ENCODE measurements at regions not wholly inside any gene's neighbourhood (a gene's known extent, or its start where the extent isn't known, plus 50 kb on each side); places are given as distances from the start of the nearest gene placed in this dataset.

DNA sequence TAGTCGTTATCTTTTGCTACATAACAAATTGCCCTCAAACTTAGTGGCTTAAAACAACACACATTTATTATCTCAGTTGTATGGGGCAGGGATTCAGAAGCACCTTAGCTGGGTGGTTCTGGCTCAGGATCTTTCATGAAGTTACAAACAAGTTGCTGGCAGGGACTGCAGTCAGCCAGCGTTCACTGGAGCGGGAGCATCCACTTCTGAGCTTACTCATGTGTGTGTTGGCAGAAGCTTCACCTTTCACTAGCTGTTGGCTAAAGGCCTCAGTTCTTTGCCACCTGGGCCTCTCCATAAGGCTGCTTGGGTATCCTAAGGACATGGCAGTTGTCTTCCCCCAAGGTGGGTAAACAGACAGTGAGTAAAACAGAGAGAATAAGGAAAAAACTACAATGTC is 365.7 kb downstream of the RPS29 start:
- DNase-seq: no peak

DNA sequence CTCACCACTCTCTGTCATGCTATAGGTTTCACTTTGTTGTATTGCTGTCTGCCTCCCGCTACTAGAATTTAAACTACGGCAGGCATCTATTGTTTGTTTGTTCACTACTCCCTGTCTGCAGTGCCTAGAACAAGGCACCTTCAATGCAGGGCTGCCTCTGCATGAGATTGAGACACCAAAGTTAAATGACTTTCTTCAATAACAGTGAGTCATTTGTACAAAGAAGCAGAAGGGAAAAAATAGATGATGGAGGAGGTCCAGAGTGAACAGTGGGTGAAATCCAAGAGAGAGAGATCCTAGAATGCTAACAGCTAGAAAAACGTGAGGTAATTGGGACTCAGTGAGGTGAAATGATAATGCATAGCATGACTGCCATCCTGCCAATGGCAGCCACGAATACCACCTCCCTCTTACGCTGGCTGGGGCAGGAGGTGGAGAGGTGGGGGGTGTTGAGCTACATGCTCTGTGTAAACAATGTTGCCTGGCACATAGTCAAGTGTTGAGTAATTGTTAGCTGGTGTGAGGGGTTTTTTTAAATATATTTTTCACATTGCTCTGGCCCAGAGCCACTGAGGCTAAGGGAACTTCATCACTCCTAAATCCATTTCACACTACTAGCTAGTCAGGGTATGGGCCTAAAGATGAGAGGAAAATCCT is 367.6 kb downstream of the RPS29 start:
- DNase-seq: no peak

DNA sequence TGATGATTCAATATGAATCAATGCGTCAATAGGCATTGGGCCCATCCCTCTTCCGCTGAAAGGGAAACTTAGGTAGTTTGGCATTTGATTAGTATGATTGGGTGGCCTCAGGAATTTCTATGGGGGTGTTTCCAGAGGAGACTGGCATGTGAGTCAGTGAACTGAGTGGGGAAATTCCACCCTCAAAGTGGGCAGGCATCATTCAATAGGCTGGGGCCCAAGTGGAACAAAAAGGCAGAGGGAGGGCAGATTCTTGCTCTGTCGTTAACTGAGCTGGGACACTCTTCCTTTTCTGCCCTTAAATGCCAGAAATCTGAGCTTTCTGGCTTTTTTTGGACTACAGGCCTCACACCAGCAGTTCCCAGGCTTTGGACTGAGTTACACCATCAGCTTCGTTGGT is 373.5 kb downstream of the RPS29 start:
- no peak for DNase-seq

DNA sequence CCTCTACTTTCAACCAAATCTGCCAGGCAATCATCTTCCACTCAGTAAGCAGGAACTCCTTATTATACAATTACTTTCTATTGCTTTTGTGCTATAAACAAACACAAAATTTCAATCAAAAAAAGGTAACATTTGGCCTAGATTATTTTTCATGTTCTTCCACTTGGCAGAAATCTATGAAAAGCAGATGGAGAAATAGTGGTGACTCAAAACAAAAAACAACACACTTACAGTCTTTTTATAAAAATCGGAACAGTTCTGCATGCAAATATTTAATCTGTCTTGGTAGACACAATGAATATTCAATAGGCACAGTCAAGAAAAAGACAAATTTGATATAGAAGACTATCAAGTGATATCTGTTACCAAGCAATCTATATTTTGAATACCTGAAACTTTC is 376.8 kb downstream of the RPS29 start:
- no peak for DNase-seq

DNA sequence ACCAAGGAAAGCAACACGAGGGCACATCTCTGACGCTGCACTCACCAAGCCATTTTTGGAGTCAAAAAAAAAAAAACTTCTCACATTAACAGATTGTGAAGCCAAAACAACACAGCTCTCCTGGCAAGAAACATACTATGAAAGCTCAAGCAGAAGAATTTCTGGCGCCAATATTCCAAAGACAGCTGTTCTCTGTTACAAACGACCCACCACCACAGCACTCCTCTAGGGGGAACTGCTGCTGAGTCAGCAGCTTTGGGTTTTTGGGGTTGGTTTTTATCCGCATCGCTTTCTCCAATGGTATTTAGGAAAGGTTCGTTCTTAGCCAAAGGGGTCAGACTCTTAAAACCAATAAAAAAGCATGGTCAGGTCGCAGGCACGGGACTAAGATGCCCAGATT is 379.4 kb downstream of the RPS29 start:
- DNase-seq: no peak

DNA sequence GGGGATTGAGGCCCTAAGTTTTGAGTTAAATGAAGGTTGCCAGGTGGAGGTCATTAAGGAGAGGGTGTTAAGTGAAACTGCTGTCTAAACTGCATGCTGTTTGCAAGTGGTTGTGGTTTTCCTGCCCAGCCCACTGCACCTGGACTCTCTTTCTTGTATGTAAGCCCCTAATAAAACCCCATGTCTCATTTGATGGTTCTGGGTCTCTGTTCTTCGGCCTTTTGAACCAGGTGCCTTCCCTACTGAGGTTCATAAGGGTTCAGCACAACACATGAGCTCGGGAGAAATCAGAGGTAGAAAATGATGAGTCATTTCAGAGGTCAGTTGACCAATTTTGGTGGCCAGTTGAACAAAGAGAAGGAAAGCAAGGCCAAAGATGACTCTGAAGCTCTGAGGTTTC is 382.5 kb downstream of the RPS29 start:
- no peak for DNase-seq

DNA sequence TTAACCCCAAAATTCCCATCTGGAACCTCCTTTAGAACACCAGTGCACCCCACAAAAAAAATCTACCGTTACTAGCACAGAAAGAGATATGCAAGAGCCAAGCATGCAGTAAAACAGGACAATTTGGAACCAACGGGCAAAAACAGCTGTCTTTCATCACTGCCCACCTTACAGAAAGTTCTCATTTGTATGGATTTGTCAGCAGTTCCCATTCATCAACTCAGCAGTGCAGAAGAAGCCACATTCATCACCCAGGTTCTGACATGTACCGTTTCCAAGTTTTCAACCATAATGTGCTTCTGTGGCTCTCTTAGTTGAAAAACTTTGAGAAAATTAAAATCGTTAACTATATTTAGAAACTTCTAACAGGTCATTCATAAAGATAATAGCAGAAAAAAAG is 387.0 kb downstream of the RPS29 start:
- DNase-seq: no peak

DNA sequence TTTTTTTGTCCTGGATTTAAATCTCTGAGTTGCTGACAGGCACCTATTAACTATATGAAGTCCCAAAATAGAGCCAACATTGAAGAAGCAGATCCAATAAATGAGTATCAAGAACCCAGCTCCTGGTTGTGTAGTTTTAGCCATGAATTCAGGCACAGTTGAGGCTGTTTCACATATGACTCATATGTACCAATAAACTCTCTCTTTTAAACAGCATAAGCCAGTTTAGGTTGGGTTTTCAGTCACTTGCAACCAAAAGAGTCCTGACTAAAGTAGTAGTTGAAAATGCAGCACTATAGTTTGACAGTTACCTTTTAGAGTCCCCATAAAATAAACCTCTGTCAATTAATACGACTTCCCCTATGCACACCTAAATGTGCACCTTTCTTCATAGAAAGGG is 389.9 kb downstream of the RPS29 start:
- DNase-seq: no peak

DNA sequence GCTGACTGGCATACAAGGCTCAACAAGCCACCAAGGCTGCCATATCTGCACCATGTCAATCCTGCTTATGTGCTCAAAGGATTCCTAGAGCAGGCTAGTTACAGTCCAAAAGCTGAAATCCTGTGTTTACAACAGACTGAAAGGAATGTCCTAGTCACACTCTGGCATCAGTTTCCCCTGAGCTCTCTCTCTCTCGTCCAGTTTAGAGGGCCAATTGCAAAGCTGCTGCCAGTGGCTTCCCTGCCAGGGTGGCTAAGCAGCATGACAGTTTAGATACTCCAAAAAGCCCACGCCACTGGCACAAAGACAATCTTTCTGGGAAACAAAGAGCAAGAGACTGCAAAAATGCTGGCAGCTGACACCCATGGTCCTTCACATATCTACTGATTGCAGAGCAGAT is 392.1 kb downstream of the RPS29 start:
- no peak for DNase-seq

DNA sequence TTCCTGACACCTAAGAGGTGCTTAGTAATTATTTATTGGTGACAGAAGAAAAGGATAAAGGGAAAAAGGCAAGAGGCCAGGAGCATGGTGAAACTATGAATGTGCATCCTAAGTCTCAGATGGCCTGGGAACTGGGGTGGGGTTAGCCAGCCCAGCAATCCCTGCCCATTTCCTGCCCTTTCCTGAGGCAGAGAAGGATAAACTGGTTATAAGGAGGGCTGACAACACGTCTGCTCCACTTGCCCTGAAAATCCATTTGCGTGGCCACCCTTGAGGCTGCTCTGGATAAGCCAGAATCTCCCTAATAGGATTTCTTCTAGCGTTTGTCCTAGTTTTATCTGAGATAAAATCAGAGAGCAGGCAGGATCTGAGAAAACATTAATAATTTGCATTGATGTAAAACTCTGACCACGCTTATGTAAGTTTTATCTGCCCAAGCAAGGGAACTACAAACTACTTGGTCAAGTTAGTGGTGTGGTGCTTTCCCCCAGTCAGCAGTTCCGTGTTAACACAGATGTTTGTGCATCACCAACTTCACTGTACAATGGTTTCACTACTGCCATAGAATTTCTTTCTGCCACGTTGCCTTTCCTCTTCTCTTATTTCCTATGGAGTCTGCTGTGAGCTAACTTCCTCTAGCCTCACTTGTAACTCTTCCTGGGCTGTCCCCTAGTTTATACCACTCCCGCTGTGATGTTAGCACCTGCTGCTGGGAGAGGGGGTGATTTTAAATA is 392.7 kb downstream of the RPS29 start:
- no peak for DNase-seq

DNA sequence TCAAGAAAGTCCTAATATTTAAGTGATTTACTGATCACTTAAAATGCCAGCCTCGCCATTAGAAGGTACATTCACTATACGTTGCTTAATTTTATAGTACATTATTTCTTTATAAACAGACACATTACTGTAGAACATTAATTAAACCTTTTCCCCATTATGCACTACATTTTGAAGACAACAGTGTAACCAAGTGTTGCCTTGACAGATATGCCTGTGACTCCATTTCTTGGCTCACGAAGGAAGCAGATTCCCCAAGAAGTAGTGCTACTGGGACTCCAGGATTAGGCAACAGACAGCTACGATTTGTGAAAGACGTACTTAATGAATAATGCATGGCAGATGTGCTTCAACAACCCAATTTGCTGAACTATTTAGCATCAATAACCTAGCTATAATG is 394.8 kb downstream of the RPS29 start:
- DNase-seq: no peak

DNA sequence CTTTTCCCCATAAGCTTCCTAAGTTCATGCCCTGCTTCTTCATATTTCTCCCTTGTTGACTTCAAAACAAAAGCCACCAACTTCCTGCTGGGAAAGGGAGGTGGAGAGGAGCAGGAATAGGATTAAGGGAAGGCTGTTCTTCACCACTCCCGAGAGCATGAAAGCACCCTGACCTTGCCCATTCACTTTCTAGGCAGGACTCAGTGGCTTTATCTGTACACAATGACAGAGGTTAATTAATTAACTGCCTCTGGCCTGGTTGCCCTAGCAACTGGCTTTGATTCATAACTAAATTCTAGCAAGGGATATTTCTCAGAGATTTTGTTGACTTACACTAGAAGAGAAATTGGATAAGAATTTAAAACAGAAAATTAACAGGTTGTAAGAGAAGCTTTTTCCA is 396.8 kb downstream of the RPS29 start:
- no peak for DNase-seq

DNA sequence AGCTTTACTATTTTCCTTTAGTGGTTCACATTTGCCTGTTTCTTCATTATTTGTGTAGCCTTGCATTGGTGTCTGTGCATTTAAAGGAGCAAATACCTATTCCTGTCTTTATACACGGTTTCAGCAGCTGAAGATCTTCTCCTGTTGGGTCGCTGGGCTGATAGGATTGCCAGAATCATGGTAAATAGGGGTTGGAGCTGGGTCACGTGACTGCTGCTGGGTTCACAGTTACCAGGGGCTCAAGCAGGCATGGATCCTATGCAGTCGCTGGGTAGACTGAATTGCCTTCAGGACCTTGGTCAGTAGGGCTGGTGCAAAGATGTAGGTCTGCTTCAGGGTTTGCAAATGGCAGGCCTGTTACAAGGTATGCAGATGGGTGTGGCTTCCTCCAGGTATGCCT is 398.4 kb downstream of the RPS29 start:
- DNase-seq: no peak

DNA sequence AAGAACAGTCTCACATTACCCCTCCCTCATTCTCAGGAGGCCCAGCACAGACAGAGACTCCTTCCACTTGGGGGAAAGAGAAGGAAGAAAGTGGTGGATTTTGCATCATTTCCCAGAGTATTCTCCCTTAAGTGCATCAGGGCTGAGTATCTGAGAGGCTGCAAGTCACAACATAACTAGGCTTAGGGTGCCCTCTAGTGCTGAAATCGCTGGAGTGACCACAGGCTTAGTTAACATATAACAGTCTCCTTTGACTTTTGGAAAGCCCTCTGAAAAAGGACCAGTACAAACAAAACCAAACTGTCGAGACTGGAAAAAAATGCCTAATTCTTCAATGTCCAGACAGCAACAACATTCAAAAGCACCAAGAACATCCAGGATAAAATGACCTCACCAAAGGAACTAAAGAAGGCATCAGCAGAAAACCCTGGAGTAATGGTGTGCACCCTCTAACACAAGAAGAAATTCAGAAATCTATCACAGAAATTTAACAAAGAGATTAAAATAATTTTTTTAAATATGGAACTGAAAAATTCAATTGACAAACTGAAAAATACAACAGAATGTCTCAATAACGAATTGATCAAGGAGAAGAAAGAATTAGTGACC is 412.3 kb downstream of the RPS29 start:
- no peak for DNase-seq

DNA sequence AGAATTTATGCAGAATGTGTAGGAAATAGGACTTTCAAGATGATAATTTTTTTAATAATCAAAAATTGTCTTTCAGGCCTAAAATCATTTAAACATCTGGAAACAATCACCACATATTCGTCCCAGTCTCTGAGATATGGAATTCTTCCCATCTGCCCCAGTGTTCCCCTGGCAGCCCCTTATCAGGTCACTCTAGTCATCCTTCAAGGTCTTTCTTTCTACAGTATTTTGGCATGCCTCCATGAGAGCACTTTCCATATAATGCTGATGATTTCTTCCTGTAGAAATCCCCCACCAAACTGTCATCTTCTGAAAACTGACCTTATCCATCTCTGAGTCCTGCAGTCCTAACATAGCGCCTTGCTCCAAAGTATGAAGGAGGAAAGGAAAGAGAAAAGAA is 422.1 kb downstream of the RPS29 start:
- no peak for DNase-seq

DNA sequence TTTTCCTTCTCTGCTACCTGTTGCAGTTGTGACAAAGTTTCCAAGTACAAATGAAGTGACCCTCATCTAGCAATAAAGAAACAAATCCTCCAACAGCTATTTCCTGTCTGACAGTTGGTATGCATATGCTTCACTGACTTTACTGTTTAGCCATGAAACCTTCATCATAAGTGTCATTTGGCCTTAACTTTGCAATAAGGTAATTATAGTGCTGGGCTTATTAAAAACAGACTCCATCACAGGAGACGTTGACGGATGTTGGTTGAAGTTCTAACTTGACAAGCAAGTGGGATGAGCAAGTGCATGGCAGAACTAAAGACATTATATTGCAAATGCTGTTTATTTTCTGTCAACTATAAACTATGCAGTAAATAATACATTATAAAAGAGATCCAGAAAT is 425.2 kb downstream of the RPS29 start:
- DNase-seq: no peak

DNA sequence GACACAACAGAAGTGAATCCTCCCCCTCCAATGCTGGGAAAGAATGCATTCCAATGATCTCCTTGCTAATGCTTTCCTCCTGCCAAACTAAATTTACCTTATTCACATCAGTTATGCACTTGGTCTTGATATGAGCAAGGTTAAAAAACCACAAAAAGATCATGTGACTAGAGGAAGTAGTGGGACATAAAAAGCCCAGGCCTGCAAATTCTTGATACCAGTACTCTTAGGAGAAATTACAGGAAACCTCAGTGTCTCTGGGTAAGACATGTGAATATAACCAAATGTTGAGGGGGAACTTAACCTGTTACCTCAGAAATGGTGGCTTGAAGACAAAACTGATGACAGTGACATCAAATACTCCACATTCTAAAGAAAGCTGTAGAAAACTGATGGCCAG is 427.1 kb downstream of the RPS29 start:
- DNase-seq: no peak

DNA sequence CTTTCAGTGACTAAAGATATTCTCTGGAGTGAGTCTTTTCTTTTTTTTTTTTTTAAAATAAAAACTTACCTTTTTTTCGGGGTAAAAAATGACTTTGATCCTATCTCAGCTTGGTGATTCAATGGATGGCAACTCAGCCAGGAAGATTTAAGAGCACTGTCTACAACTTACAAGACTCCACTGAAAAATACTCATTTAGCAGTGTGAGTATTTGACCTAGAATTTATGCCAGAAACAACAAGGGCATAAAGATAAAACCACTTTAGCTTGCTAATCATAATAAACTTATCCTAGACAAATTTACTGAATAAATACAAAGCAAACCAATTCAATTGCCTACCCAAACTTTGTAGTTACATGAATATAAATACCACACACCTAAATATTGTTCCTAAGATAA is 446.6 kb downstream of the RPS29 start:
- DNase-seq: no peak

DNA sequence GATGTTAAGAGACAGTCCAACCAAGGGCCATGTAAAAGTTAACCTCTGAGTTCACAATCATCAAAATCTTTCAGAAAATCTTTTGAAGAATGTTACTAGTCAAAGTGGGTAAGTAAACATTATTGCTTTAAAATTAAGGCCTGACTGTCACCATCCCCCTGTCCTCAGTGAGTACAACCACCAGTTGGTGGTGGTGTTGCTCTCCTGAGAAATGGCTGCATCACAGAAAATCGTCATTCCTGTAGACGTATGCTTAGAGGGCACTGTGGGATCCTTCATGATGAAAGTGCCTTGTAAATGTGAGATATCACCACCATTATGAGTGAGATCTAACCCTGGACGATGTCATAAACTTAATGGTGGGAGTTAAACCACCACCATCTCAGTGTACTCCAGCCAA is 451.2 kb downstream of the RPS29 start:
- DNase-seq: no peak

DNA sequence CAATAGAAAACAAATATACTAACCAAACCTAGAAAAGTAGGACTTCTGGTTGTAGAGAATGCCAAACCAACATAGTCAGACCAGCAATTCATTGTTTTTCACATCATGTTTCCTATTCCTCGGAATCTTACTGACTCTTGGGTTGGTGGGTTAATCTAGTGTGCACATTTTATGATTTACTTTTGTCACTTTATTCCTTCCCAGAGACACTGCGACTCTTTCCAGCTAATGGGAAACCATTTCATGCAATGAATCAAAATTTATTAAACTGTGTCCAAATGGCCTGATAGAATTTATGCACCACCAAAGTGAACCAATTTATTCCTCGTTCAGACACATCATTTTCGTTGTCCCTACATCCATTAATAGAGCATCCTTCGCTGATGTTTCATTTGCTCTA is 464.9 kb downstream of the RPS29 start:
- no peak for DNase-seq

DNA sequence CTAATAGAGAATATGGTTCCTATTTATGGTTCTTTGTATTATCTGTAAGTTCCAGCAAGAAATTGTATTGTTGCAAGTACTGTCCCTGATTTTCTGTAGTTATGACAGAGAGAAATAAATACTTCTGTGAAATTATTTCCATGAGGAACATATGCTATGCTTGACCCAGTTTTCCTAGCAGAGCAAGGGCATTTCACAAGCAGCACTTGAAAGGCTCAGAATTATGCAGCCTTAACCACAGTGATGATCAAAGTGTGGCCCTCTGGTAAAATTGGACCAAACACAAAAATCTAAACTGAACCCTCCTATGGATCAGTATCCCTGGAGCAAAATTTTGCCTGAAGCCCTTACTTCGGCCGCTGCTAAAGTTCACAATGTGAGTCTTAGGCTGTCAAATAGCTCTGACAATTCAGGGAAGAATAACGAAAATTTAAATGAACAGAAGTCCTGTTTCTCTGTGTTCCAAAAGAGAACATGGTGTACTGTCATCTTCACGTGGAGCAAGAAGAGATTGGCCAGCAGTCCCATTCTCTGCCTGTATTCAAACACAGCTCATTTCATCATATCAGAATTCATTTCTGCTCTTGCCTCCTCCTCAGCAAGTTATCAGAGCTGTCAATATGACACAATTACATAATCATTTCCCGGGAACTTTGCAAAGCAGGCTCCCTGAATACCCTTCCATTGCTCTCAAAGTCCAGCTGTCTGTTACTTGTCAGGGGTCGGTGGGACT is 471.9 kb downstream of the RPS29 start:
- DNase-seq: no peak

DNA sequence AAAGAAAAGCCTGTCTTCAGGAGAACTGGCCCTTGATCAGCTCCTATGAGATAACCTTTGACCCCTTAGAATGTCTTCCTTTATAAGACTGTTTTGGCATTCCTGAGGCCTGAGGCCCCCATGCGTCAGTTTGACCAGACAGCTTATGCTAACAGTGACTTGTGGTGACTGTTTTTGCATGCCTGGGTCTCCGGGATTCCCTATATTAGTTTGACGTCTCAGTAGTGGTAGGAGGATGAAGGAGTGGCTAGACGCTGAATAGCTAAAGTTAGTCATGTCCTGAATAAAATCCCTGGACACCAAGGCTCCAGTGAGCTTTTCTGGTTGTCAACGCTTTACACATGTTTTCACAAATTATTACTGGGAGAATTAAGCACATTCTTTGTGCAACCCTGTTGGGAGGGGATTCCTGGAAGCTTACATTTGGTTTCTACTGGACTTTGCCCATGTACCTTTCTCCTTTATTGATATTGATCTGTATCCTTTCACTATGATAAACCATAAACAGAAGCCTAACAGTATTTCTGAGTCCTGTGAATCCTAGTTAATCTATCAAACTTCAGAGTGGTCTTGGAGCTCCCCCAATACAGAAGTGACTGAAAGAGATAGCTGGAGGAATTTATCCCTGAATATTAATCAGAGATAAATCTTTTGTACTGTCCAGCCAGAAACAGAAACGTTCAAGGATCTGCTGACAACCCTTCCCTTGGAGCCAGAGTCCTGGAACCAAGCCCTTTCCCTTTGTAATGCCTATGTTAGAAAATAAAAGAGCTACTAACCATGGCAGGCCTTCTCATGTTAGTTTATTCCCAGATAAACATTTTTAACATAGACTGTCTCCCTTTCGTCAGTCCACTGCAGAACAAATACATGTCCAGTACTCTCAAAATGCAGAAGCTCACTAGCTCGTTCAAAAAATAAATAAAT is 479.2 kb downstream of the RPS29 start:
- DNase-seq: no peak

DNA sequence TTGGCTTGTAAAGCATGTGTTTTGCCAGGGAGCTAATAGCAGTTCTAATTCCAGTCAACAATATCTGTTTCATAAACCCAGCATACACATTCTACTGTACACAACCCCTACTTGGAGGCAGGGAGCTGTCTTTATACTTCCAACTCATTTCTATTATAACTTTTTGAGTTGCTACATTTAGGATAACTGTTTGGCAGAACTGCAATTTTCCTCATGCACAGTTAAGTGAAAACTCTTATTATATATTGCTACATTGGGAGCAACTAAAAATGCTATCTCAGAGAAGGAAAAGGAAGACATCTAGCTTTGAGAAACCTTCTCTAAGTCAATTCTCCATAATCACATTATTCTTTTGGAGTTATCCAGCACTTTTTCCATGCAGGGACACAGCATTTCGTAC is 480.2 kb downstream of the RPS29 start:
- no peak for DNase-seq
